Glomerular visceral epithelial cell (primary cell): ENCODE measurements at regions not wholly inside any gene's neighbourhood (a gene's known extent, or its start where the extent isn't known, plus 50 kb on each side); places are given as distances from the start of the nearest gene placed in this dataset.

ENCODE experiments used
- DNase-seq: peaks from one replicate; pipeline ENCODE4 v3.0.0-alpha.2; 2016; ENCODE audit errors: extremely low spot score

DNA sequence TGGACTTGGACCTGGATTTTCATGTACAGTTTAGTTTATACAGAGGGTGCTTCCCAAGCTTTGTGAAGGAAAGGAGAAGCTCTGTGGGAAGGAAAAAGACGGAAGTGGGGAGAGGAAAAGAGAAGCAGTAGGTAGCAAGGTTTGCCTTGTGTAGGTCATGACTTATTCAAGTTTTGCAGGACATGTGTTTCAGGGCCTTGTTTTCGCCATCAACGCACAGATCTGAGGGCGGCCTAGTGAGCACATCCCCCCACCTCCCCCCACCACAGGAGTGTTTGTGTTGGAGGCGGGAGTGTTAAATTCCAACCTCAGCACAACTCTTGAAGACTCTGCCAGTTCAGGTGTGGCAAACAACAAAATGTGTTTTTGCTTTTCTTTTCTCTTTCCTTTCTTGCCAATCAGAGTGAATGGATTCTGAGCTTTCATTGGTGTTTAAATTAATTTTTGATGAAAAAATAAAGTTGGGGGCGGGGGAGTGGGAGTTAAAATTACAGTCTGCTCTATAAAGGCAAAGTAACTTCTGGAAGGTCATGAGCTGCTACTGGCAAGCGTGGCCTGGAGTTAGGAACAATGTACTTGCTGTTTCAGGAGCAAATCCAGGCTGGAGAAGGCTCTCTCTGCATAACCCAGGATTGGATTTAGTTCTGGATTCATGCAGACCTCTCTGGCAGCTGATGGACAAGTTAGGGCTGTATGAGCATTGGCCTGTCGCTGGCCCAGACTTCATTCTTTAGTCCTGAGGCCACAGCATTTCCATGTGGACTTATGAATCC lies 338.5 kb downstream of the CD83 start:
- DNase-seq: no peak

DNA sequence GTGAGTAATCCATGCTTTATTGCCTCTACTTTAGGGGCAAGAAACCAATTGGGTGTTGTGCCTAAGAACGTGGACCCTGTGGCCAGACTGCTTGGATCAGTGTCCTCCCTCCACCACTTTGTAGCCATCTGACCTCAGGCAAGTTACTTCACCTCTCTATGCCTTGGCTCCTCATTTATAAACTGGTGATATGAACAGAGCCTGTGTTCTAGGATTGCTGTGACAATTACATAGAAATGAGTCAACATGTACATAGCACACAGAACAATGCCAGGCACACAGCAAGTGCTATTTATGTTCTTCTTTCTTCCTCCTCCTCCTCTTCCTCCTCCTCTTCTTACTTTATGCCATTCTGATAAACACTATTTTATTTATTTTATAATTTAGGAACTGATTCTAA lies 339.4 kb downstream of the CD83 start:
- DNase-seq: no peak

DNA sequence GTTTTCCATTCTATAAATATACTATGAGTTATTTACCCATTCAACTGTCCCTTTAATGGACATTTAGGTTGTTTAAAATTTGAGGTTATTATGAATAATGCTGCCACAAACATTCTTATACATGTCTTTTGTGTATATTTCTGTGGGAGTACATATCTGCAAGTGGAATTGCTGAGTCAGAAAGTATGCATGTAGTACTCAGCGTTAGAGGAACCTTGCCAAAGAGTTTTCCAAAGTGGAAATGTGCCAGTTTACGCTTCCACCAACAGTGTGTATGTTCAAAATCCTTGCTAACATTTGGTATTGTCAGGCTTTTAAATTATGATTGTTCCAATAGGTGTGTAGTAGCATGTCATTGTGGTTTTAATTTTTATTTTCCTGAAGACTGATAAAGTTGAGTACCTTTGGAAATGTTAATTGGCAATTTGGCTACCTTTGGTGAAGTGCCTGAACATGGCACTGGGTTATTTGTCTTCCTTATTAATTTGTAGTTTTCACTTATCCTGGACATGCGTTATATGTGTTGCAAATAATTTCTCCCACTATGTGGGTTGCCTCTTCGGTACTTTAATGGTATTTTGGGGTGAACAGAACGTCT lies 341.2 kb downstream of the CD83 start:
- DNase-seq: peak; percentile 40

DNA sequence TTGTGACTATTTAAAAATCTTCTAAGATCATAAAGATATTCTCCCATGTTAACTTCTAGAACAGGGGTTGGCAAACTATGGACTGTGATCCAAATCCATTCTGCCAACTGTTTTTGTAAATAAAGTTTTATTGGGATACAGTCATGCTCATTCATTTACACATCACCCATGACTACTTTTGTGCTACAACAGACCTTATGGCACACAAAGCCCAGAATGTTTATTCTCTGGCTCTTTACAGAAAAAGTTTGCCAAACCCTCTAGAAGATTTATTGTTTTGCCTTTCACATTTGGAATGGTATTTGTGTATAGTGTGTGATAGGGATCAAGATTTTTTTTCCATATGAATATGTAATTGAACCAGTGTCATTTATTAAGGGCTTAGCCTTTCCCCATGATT lies 341.7 kb downstream of the CD83 start:
- no peak for DNase-seq

DNA sequence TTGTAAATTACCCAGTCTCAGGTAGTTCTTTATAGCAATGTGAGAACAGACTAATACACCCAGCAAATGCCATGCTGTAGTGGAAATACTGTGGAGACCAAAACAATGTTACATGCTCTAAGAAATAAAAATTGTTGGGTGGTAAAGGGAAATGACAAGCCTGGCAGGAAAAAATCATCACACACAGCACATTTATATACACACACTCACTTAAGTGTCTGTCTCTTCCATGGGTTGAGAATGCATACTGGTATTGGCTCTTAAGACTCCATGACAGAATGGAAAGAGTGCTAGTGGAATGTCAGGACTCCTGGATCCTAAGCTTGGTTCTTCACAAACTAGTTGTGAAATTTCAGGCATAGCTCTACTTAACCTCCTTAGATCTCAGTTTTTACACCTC lies 343.0 kb downstream of the CD83 start:
- no peak for DNase-seq

DNA sequence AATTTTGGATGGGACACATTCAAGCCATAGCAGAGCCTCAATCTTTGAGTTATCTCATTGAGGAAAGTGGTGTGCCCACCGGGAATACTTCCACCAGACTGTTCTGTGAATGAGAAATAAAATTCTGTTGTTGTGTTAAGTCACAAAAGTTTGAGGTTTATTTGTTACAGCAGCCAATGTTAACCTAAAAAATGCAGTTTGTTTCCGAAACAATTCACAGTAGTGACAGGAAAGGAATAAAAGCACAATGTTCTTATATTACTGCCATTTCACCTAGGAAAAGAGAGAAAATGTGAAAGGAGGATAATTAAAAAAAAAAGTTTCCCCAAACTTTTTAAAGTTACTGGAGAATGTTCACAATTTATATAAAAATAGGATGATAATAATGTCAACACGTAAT lies 344.6 kb downstream of the CD83 start:
- DNase-seq: no peak

DNA sequence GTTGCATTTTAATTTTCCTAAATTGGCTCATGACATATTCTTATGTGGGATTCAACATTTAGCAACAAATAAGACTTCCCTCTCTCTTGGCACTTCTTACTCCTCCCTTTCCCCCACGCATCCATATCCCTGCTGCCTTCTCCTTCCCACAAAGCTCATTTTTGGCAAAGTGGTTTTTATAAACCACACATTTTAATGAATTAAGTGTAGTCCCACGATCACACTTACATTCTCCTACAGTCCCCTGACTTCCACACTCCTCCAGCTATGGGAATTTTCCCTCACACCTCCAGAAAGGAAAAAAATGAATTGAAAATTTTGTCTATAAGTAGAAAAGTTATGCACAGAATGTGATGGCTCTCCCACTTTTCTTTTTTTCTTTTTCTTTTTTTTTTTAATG lies 345.0 kb downstream of the CD83 start:
- no peak for DNase-seq

DNA sequence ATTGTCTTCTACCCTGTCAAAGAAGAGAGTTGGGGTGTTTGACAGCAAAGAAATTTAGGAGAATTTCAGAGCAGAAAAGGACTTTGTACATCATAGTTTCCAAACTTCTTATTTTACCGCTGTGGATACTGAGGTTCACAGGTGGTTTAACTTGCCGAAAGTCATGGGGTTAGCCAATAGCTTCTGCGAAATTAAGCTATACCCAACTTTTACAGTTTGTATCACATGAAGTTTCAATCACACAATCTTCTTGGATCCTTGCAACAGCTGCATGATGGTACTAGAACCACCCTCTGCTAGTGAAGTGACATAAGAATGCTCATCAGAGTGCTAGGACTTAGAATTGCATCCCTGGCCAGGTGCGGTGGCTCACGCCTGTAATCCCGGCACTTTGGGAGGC lies 345.5 kb downstream of the CD83 start:
- DNase-seq: no peak

DNA sequence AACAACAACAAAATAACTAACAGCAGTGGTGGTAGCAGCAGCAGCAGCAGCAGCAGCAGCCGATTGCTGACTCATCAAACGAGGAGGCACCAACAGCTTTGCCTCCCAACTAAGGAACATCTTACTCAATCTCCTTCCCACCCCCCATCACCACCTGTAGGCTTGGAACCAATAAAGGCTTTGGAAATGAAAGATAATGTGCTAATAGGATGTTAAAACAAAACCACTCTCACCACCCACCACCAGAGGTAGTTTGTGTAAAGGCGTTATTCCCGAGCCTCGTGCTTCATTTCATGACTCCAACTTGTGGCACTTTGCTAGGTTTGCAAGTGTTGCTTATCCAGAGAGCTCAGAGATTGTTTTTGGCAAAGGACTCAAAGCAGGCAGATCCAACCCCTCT lies 346.5 kb downstream of the CD83 start:
- DNase-seq: no peak

DNA sequence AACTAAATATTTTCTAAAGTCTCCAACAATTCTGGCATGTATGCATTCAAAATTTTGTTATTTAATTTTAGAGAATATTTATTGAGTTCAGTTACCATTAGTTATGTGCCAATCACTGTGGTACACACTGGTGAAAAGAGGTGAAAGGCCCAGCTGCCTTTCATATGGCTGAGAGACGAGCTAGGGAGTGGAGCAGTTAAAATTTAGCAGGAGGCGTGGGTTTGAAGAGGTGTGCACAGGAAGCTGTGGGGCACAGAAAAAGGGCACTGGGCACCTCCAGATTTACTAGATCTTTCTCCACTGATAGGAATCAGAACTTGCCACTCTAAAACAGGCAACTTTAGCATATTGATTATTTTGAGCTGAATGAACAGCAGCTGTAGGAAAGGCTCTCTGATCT lies 347.1 kb downstream of the CD83 start:
- DNase-seq: no peak

DNA sequence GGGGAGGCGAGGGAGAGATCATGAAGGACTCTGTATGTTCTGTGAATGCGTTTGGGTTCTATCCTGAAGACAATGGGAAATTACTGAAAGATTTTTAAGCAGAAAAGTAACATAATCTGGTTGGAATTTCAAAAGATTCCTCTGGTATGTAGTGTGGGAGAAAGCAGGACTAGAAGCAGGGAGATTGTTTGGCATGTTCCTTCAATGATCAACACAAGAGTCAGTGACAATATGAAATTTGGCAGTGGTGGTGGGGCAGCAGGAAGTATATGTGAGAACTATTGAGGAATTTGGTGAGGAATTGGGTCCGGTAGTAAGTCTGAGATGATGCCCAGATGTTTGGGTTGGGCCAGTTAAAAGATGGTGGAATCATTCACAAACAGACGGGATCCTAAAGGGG lies 348.7 kb downstream of the CD83 start:
- DNase-seq: no peak

DNA sequence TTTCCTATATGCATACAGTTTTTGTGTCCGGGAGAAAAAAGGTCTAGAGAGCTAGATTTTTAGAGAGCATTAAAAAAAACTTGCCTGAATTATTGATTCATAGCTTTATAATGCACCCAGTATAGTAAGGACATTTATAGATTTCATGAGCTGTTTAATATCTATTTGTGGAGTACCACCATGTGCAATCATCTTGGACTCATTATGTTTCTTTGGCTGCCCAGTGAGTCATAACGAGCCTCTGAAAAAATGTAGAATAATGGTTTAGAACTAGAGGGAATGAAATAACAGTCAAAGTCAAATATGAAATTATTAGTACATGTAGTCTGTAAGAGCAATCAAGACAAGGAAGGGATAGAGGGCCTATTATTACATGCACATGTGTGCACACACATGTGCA lies 350.0 kb downstream of the CD83 start:
- DNase-seq: no peak

DNA sequence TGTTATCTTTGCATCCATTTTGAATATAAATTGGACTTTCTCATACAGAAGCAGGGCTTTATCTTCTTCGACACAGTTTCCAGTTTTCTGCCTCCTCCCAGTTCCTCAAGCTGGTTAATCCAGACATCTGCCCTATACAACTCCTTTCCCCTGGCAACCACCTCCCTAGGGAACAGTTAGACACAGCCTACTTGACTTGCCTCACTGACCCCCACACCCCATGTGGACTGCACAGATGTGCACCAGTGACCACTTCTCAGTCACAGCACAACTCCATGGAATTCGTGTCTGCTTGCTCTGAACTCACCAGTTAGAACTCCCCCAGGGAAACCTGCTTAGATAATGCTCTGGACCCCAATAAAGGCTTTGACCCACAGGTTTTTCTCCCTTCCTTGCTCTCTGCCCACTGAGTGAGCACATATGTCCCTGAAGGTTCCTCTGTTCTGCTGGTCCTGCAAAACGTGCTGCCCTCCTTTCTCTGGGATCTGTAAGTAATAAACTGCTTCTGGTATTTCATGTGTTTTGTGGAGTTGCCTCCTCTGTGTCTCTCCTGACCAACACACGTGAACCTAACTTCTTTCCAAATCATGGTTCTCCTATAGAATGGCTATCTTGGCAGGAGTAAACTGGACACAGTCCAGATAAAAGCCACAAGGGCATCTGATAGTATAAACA lies 351.2 kb downstream of the CD83 start:
- no peak for DNase-seq

DNA sequence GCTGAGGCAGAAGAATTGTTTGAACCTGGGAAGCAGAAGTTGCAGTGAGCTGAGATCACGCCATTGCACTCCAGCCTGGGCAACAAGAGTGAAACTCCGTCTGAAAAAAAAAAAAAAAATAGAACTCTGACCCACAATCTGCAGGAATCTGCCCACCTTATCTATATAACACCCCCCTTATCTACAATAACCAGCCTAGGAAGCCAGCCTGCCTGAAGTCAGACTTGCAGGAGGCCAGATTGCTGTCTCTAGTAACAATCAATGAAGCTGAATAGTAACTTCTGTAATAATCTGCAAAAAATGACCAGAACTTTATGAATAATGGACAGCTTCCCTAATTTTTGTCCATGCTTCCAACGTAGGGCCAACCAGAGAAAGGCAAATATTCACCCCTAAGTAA lies 352.5 kb downstream of the CD83 start:
- DNase-seq: no peak

DNA sequence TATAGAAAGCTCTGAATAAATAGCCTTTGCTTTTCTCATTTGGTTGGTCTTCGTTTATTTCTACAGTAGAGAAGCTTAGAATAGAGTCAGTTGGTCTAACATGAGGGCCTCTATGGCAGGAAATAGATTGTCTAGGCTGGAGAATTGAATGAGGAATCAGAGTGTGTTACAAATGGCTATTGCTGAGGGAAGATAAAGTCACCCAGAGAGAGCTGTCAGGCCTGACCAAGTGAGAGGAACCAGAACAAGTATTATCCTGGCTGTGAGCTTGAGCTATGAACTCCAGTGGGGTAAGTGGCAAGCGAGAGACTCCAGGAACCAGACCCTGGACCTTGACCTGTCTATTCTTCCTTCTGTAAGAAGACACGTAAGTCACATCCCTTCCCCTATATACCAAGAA lies 353.1 kb downstream of the CD83 start:
- no peak for DNase-seq

DNA sequence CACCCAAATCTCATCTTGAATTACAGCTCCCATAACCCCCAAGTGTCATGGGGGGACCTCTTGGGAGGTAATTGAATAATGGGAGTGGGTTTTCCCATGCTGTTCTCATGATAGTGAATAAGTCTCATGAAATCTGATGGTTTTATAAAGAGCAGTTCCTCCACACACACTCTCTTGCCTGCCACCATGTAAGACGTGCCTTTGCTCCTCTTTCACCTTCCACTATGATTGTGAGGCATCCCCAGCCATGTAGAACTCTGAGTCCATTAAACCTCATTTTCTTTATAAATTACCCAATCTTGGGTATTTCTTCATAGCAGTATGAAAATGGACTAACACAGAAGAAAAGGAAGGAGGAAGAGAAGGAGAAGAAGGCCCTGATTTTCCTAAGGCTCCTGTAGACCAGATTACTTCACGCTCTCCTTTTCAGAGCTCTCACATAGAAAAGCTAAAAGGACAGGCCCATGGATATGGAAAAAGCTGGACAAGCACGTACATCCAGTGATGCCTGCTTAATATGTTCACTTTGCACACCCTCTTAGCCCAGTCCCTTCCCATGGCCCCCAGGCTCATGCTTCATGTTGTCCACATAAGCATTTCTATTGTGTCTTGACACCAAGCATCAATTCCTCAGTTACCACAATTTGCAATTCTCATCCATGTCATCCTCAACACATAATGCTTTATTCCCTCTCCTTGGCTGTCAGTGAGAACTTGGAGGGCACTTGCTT lies 354.8 kb downstream of the CD83 start:
- DNase-seq: no peak

DNA sequence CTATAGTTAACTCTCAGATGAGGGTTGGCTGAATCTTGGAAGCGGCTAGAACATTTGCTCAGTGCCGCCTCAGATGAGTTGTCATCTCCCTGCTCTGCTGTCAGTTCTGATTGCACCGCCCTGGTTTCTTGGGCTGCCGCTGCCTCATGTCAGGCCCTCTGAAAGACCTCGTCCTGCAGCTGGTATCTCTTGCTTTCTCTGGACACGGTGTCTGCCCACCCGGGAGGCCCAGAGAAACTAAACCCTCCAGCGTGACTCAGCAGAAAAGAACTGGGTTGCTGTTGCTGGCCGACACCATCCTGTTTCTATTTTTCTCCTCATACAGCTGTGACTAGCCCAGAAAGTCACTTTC lies 355.4 kb downstream of the CD83 start:
- DNase-seq: peak; percentile 35

DNA sequence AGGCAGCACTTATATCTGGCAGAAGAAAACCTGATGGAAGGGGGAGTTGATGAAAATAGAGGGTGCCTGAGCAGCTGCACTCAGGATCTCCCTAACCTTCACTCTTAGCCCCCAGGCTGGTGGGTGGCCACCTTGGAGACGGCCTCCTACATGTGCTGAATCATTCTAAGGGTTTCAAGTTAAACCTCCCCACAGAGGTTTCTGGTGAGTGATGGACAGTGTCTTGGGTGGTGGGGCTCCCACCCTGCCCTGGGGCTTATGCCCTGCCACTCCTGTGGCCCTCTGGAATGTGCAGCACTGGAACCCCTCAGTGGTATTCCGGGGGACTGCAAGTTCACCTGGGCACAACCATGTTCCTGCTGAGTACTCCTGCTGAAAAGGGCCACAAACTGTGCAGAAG lies 357.2 kb downstream of the CD83 start:
- peak; percentile 11 for DNase-seq

DNA sequence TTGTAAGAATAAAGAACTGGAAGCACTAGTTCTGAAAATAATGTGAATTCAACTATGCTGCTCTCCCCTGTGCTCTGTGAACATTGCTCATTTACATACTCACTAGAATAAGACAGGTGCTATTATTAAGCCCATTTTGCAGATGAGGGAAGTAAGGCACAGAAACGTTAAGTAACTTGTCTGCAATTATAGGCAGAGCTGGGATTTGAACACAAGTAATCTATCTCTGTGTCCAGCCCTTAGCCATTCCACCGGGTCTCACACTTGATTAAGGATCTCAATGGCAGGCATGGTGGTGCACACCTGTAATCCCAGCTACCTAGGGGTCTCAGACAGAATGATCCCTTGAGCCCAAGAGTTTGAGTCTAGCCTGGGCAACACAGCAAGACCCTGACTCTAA lies 357.7 kb downstream of the CD83 start:
- no peak for DNase-seq

DNA sequence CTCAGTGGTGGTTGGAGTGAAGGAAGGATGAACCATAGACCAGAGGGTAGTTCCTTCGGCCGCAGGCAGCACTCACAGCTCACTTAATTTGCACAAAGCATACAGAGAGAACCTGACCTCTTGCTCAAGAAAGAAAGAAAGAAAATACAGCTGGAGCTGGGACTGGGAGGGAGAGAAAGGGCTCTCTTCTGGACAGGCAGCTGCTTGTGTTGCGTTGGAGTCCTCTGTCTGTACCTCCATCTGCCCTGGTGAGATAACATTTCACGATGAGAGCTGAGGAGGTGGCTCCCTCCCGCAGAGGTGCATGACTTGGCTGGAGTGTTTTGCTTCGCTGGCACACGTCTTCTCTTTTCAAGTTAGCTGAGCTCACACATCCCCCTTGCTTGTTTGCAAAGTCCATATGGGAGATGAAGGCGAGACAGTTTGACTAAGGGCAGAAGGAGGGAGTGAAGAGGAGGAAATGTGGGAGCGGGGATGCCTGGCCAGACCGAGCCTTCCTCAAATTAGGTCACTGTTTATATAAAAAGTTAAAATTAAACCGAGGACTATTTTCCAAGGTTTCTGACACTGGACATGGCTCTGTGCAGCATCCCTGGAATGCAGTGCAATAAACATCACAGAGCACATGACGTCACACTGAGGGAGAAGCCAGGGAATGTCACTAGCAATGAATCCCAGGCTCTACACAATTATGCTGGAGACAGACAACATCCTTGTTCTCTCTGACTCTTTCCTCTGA lies 359.4 kb downstream of the CD83 start:
- DNase-seq: peak; percentile 95

DNA sequence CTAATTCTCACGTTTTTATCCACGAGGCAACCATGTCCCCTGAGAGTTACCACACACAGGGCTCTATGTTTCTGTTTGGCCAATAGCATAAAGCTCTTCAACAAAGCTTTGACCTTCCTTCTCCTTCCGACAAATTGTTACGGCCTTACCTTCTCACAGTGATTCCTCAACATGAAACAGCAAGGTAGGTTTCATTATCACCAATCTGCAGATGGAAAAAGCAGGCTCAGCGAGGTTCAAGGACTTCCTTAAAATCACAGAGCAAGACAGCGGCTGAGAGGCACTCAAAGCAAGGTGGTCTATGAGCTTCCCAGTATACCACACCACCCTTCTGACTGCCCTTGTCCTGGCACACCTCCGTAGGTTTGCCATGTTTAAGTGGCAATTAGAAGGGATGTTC lies 360.0 kb downstream of the CD83 start:
- DNase-seq: no peak
